Astrocyte of the cerebellum (primary cell): ENCODE measurements at regions not wholly inside any gene's neighbourhood (a gene's known extent, or its start where the extent isn't known, plus 50 kb on each side); places are given as distances from the start of the nearest gene placed in this dataset.

Experiments
- DNase-seq: peaks from one replicate; pipeline ENCODE4 v3.0.0-alpha.2; 2011; ENCODE audit warnings: low read depth
- H3K4me3 ChIP-seq: 2 replicates; pipeline ENCODE4 v1.5.1; 2011; ENCODE audit warnings: mild to moderate bottlenecking, low read depth, low read length, moderate library complexity
- in situ Hi-C: cut with HindIII; loops from 2 replicates; pipeline ENCODE4 v1.10.0; 2017; ENCODE audit warnings: low sequenced_read_pairs
- TF ChIP-seq, protein P1 (sequence below): IDR thresholded peaks from 2 replicates; pipeline ENCODE4 v1.5.1; 2012; ENCODE audit warnings: low read length, low read depth, moderate library complexity, mild to moderate bottlenecking; ENCODE audit errors: missing control alignments

DNA sequence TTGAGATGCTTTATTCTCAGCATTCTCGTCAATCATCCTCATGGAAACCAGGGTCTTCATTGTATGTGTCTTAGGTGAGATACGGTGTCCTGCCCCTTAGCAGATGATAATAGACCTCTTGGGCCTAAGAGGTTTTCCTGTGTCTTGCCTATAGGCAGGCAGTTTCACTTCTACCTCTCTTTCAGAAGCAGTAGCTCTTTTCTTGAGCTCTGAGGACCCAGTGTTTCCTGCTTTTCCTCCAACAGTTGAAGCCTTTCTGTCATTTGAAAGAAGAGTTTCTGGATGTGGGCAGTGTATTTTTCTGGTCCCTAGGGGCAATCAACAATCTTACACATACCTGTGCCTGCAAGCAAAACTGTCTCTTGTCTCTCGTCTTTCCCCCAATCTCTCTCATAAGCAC is 1550.3 kb upstream of the LRRTM3 start:
- no peak overlapping the region for H3K4me3 ChIP-seq
- TF ChIP-seq, protein P1, sequence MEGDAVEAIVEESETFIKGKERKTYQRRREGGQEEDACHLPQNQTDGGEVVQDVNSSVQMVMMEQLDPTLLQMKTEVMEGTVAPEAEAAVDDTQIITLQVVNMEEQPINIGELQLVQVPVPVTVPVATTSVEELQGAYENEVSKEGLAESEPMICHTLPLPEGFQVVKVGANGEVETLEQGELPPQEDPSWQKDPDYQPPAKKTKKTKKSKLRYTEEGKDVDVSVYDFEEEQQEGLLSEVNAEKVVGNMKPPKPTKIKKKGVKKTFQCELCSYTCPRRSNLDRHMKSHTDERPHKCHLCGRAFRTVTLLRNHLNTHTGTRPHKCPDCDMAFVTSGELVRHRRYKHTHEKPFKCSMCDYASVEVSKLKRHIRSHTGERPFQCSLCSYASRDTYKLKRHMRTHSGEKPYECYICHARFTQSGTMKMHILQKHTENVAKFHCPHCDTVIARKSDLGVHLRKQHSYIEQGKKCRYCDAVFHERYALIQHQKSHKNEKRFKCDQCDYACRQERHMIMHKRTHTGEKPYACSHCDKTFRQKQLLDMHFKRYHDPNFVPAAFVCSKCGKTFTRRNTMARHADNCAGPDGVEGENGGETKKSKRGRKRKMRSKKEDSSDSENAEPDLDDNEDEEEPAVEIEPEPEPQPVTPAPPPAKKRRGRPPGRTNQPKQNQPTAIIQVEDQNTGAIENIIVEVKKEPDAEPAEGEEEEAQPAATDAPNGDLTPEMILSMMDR: no peak
- in situ Hi-C loops: no loop called here
- no peak for DNase-seq

DNA sequence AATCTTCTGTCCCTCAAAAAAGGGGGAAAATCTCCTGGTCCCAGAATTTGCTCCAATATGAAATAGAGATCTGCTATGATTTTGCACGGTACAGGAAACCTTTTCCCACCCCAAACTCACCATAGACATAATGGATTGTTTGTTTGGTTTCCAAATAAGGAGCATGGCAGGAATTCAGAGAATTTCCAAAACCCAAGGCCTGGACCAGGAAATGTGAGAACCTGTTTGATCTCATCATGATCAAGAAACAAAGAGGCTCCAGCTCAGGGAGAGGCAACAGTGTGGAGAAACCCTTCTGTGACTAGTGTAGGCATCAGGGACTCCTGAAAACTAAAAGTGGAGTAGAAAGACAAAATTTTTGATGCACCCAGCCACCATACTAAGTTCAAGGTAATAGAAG is 1548.1 kb upstream of the LRRTM3 start:
- TF ChIP-seq, protein P1: no peak
- in situ Hi-C loops: no loop called here

DNA sequence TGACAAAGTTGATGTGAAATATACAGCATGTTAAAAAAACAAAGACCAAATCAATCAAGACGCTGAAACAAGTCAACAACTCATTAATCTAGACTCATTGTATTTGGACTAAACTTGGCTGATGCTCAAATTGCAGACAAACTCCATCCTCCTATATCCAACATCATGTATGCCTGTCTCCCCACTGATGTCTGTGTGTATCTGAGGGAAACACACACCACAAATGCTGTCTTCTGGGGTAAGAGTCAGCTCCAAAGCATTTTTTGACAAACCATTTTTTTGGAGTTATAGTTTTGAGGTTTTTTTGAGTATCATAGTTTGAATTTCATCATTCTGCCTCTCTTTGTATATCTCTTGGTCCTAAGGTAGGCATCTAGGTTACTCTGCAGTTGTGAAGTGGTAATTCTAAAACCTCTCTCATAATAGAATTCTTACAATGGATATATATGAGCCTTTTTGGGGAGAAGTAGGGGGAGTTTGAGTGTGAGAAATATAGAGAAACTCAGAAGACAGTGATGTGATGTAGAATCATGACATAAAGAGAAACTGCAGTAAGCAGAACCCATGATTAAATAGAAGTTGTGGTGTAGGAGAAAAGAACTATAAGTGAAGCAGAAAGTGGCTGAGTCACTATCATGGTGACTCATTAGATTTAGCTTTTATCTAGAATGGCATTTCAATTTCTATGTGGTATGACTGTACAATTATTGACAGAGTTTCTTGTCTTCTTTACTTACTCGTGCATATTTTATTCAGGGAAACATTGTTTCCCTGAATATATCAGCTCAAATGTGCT is 1531.1 kb upstream of the LRRTM3 start:
- in situ Hi-C loops: no loop called here
- peak; percentile 19 for DNase-seq
- TF ChIP-seq, protein P1: no peak

More for the DNA sequence above, 1548.1 kb upstream of the LRRTM3 start:
- DNase-seq: peak; percentile 18
- no peak overlapping the region for H3K4me3 ChIP-seq

DNA sequence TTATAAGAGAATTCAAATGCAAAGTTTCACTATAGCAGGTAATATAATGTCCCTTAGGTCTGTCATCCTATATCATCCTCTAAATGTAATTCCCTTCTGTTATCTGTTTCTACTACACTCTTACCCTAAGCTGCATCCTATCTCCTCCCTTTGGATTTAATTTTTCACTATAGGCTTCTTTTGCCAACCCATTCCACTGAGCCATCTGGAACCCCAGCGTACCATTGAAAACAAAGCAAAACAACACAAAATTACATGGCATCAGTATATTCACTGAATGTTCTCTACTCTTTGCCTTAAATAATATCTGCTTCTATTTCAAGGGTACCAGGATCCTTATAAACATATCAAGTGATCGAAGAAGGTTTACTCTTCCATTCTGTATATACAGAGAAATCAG is 1530.2 kb upstream of the LRRTM3 start:
- in situ Hi-C loops: no loop called here
- H3K4me3 ChIP-seq: no peak overlapping the region
- DNase-seq: no peak
- TF ChIP-seq, protein P1: no peak

More for the DNA sequence above, 1531.1 kb upstream of the LRRTM3 start:
- H3K4me3 ChIP-seq: no peak overlapping the region

DNA sequence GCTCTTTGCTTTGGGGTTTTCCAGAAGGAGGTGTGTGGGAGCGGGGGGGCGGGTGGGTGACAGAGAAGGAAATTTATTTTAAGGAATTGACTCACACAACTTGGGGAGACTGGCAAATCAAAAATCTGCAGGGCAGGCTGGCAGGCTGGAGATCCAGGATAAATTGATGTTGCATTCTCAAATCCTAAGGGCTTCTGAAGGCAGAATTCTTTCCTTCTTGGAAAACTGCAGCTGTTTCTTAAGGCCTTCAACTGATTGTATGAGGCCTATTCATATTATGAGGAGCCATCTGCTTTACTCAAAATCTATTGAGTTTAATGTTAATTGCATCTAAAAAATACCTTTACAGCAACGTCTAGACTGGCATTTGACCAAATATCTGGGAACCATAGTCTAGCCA is 1528.8 kb upstream of the LRRTM3 start:
- in situ Hi-C loops: no loop called here
- DNase-seq: no peak
- TF ChIP-seq, protein P1: no peak

DNA sequence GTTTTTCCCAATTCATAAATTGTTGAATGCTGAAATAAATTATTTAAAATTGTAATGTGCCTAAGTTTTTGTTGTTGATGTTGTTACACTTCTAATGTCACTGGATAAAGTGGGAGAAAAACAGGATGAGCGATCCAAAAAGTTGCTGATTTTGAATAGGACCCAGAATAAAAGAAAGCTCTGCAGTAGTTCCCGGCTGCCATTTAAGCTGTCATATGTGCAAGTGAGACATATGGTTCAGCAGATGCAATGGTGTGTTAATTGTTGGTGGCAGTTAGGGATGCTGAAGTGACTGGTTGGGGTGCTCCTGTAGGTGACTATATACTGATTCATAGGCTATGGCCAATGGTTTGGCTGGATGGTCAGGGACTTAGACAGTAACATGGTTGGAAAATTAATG is 1517.4 kb upstream of the LRRTM3 start:
- TF ChIP-seq, protein P1: no peak
- no peak overlapping the region for H3K4me3 ChIP-seq
- in situ Hi-C loops: no loop called here
- no peak for DNase-seq

More for the DNA sequence above, 1528.8 kb upstream of the LRRTM3 start:
- H3K4me3 ChIP-seq: no peak overlapping the region
